Hematopoietic multipotent progenitor cell (in vitro differentiated cells): ENCODE measurements at regions not wholly inside any gene's neighbourhood (a gene's known extent, or its start where the extent isn't known, plus 50 kb on each side); places are given as distances from the start of the nearest gene placed in this dataset.
"Not testable (repeated sequence)": the region's sequence is repeated elsewhere in the genome, so short reads cannot be mapped to it uniquely, and the experiment has no call there.

ENCODE experiments used
- DNase-seq, 3 donors: peaks; one replicate each; pipeline ENCODE4 v3.0.0-alpha.2; 2011 to 2015; ENCODE audit warnings: low read depth in 2 of 3, low spot score in 2 of 3

DNA sequence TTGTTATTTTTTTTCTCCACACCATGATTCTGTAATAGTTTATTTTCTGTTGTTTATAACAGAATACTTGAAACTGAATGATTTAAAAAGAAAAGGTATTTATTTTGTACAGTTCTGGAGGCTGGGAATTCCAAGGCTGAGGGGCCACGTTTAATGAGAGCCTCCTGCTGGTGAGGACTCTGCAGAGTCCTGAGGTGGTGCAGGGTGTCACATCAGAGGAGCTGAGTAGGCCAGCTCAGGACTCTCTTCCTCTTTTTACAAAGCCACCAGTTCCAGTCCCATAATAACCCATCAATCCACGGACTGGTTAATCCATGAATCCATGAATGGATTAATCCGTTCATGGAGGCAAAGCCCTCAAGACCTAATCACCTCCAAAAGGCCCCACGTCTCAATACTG, 71.6 kb downstream of the TFAP2A start:
- no peak for DNase-seq

DNA sequence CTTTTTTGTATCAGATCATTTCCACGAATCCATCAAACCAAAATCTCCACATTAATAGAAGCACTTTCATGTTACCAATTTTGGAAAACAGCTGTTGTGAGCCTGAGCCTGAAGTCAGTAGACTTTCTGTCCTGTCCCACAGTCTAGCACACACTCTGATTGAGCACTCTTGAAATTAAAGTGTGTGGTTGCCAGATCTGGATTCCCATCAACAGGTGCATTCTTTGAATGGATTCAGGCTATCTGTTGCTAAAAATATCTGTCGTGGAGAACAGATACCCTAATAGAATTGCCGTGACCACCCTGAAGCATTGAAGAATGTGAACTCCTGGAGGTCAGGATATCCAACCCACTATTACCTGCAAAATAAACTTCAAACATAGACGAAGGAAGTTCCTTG, 73.3 kb downstream of the TFAP2A start:
- DNase-seq = no peak

DNA sequence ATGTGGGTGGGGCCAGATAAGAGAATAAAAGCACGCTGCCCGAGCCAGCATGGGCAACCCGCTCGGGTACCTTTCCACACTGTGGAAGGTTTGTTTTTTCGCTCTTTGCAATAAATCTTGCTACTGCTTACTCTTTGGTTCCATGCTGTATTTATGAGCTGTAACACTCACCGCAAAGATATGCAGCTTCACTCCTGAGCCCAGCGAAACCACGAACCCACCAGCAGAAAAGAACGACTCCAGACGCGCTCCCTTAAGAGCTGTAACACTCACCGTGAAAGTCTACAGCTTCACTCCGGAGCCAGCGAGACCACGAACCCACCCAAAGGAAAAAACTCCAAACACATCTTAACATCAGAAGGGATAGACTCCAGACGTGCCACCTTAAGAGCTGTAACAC, 76.7 kb downstream of the TFAP2A start:
- no peak for DNase-seq

DNA sequence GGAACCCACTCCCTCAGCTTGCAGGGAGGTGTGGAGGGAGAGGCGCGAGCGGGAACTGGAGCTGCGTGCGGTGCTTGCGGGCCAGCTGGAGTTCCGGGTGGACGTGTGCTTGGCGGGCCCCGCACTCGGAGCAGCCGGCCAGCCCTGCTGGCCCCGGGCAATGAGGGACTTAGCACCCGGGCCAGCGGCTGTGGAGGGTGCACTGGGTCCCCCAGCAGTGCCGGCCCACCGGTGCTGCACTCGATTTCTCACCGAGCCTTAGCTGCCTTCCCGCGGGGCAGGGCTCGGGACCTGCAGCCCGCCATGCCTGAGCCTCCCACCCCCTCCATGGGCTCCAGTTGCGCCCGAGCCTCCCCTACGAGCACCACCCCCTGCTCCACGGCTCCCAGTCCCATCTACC, 77.5 kb downstream of the TFAP2A start:
- not testable (repeated sequence) for DNase-seq

DNA sequence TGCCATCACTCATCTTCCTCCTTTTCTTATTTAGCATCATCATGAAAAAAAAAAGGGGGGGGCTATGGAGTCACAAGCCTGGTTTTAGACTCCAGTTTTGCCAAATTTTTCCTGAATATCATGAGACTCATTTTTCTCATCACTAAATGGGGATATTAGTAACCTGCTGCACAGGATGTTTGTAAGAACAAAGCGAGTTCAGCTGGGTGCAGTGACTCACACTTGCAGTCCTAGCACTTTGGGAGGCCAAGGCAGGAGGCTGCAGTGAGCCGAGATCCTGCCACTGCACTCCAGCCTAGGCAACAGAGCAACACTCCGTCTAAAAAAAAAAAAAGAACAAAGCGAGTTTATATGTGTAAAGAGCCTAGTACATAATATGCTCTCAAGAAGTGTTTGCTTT, 82.8 kb downstream of the TFAP2A start:
- no peak for DNase-seq

GRCh38 chr6:10331334-10331968, 83.4 kb downstream of the TFAP2A start:
- DNase-seq = no peak

DNA sequence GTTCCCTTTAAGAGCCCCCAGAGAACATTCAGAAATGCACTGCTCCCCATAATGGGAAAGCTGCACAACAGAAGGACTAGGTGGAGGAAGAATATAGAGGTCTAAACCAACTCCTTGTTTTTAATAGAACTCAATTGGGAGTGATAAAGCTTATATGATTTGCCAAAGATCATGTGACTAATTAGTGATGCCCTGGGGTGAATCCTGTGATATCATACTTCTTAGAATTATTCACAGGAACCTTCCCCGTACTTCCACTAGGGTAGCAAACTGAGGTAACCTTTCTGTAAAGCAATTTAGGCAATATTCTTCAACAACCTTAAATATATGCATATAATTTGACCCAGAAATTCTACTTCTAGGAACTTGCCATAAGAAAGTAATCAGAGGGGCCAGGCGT, 84.4 kb downstream of the TFAP2A start:
- DNase-seq = no peak

GRCh38 chr6:10323018-10323417, 91.9 kb downstream of the TFAP2A start:
- no peak for DNase-seq

GRCh38 chr6:10320291-10320690, 94.6 kb downstream of the TFAP2A start:
- no peak for DNase-seq

GRCh38 chr6:10316373-10316721, 98.5 kb downstream of the TFAP2A start:
- DNase-seq = no peak

DNA sequence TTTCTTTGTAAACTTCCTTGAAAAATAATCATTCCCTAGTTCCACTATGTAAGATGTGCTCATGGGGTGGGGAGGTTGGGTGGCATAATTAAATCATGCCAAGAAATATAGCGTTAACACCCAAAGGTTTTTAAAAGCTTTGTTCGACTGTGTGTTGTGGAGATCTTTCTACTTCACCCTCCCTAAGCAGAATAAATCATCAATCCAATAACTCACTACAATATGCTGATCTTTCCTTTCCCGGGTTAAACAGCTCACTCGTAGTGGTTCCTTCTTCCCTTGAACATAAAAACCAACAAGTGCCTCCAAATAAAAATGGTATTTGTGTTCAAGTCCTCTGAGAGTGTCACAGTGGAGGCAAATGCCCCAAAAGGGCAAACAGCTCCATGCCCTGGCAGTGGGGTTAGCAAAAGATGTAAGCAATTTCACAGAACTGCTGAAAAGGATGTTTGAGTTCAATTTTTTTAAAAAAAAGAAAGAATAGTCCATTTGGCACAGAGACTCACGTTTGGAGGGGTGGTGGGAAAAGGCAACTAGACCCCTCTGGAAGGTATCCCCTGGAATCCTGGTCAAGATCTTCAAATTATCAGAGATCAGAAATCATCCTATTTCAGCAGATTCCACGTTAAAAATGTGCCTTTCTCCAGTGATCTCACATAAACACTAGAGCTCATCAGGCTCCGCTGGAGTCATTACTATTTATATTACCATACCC, 99.1 kb downstream of the TFAP2A start:
- no peak for DNase-seq

- no peak for DNase-seq
Observed at GRCh38 chr6:10315034-10315433, 99.8 kb downstream of the TFAP2A start.

- DNase-seq = no peak
Observed at GRCh38 chr6:10314163-10314955, 100.5 kb downstream of the TFAP2A start.

GRCh38 chr6:10313799-10314162, 101.1 kb downstream of the TFAP2A start:
- no peak for DNase-seq

GRCh38 chr6:10312445-10312844, 102.4 kb downstream of the TFAP2A start:
- DNase-seq = no peak

GRCh38 chr6:10311546-10312405, 103.1 kb downstream of the TFAP2A start:
- DNase-seq = not testable (repeated sequence)

- DNase-seq = no peak
Observed at GRCh38 chr6:10310826-10311225, 104.0 kb downstream of the TFAP2A start.

DNA sequence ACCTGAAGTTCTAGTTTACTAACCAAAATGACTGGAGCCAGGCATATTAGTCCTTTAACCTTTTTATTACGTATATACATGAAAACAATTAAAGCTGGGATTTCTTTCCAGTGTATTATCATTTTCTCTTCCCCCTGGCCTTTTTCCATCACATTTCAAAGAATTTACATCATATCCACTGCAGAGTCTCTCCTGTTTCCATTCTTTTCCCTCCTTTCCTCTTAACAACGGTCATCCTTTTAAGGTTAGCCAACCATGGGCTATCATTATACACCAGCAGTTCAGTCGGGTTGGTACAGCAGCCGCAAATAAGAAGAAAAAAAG, 104.6 kb downstream of the TFAP2A start:
- no peak for DNase-seq

DNA sequence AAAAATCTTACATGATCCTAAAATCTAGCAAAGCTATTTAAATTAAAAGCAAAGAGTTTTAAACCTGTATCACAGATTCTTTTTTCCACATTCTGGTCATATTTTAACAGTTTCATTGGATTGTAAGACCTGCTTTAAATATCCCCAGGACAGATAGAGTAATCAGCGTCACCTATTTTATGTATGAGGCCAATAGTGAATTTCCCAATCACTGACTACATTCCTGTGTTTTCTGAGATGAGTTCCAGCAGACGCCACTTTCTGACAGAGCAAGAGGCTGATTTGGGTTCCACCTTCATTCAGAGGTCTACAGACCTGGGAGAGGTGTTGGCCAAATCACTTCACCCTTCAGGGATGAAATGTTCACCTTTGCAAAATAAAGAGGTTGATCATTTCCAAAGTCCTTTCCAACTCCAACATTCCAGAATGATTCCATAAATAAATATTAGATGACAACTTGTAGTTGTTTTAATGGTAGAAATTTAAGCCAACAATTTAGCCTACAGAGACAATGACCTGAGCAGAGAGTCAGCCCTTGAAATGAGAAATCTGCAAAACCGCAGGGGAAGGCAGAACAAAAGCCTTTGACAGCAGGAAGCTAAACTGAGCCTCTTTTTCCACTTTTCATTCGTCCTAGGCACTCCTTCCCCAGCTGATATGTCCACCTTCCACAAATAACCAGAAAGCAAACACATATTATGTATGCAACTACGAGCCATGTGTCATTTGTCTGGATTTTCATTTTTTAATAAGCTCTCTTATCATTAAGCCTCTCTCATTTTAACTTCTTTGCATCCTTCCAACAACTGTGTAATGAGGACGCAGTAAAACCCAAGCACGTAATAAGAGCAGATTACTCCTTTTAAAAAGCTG, 105.2 kb downstream of the TFAP2A start:
- DNase-seq = no peak

DNA sequence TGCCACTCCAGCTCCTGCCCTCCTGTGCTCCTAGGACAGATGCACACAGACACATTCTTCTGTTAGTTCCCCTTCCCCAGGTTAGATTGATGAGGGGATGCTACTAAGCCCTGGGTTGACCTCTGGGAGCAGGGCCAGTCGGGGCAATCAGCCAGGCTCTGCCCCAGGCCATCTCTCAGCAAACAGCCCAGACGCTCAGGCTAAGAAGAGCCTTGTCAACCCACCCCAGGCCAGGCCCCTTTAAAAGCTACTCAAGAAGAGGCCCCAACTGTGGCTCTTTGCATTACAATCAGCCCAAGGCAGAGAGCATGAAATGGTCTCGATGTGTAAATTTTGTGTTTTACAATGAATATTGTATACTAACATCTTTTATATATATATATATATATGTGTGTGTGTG, 107.4 kb downstream of the TFAP2A start:
- no peak for DNase-seq
